Testis (tissue), 2 donors: ENCODE measurements at regions not wholly inside any gene's neighbourhood (a gene's known extent, or its start where the extent isn't known, plus 50 kb on each side); places are given as distances from the start of the nearest gene placed in this dataset.
"Not testable (repeated sequence)": the region's sequence is repeated elsewhere in the genome, so short reads cannot be mapped to it uniquely, and the experiment has no call there.

Experiments
- POLR2A ChIP-seq: fragments of 450-650 bp; IDR thresholded peaks from one replicate; pipeline ENCODE4 v1.6.1; 2017; ENCODE audit warnings: antibody characterized with exemption, mild to moderate bottlenecking, moderate library complexity
- TF ChIP-seq, protein P1 (sequence below), 3 experiments: fragments of 450-650 bp in 2 of 3; fragments of 200-600 bp in 1 of 3; sonication (generic) in 1 of 3; IDR thresholded peaks; one replicate each; pipeline ENCODE4 v1.5.1; 2016 to 2019; ENCODE audit warnings: antibody characterized with exemption in 3 of 3, mild to moderate bottlenecking in 2 of 3, moderate library complexity in 1 of 3

DNA sequence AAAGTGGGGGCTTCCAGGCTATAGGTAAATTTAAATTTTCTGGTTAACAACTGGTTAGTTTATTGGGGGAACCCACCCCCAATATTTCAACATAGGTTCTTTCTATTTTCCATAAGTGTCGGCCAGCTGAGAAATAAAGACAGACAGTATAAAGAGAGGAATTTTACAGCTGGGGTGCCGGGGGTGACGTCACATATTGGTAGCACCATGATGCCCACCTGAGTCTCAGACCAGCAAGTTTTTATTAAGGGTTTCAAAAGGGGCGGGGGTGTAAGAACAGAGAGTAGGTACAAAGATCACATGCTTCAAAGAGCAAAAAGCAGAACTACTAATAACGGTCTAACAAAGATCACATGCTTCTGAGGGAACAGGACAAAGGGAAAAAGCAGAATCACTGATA, 192.7 kb upstream of the PIEZO2 start:
- TF ChIP-seq, protein P1, sequence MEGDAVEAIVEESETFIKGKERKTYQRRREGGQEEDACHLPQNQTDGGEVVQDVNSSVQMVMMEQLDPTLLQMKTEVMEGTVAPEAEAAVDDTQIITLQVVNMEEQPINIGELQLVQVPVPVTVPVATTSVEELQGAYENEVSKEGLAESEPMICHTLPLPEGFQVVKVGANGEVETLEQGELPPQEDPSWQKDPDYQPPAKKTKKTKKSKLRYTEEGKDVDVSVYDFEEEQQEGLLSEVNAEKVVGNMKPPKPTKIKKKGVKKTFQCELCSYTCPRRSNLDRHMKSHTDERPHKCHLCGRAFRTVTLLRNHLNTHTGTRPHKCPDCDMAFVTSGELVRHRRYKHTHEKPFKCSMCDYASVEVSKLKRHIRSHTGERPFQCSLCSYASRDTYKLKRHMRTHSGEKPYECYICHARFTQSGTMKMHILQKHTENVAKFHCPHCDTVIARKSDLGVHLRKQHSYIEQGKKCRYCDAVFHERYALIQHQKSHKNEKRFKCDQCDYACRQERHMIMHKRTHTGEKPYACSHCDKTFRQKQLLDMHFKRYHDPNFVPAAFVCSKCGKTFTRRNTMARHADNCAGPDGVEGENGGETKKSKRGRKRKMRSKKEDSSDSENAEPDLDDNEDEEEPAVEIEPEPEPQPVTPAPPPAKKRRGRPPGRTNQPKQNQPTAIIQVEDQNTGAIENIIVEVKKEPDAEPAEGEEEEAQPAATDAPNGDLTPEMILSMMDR (IDR thresholded peaks at IDR 0.05): not testable (repeated sequence)
- TF ChIP-seq POLR2A: not testable (repeated sequence)
